ENCODE measurements at regions not wholly inside any gene's neighbourhood (a gene's known extent, or its start where the extent isn't known, plus 50 kb on each side); places are given as distances from the start of the nearest gene placed in this dataset.

GRCh38 chr11:82268627-82269026 is 465.0 kb downstream of the FAM181B start:
- TF ChIP-seq SP1 (IDR thresholded peaks at IDR 0.05) = no peak
- no peak for TF ChIP-seq FOXA1 (IDR thresholded peaks at IDR 0.05)
- no peak for TF ChIP-seq FOXM1 (IDR thresholded peaks at IDR 0.05; ENCODE audit: borderline replicate concordance)
- TF ChIP-seq TARDBP (IDR thresholded peaks at IDR 0.05) = no peak
- no peak for TF ChIP-seq BHLHE40 (IDR thresholded peaks at IDR 0.05; ENCODE audit: borderline replicate concordance)
